C4-2B (cell line): ENCODE measurements at regions not wholly inside any gene's neighbourhood (a gene's known extent, or its start where the extent isn't known, plus 50 kb on each side); places are given as distances from the start of the nearest gene placed in this dataset.

Experiments
- ZFX ChIP-seq: fragments of 450-650 bp; IDR thresholded peaks from 2 replicates; pipeline ENCODE4 v1.6.1; 2017
- TF ChIP-seq, protein P1 (sequence below): fragments of 450-650 bp; conservative IDR thresholded peaks from 2 replicates; pipeline ENCODE4 v1.5.1; 2017; ENCODE audit warnings: mild to moderate bottlenecking

DNA sequence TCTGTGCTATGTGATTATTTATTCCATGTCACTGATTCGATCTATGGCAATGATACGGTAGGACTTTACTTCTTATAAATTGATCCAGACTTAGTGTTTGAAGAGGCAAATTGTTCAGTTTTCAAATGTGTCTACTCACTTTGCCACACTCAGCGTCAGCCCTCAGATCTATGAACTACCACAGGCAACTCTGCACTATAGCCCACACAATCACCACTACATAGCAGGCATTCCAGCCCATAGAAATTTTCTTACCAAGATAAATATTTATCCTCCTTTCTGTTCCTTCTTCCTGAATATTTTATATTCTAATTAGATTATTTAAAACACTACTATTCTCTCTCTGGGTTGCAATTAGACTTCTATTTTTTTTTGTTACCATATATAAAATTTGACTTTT, 776.1 kb downstream of the BRINP3 start:
- TF ChIP-seq, protein P1, sequence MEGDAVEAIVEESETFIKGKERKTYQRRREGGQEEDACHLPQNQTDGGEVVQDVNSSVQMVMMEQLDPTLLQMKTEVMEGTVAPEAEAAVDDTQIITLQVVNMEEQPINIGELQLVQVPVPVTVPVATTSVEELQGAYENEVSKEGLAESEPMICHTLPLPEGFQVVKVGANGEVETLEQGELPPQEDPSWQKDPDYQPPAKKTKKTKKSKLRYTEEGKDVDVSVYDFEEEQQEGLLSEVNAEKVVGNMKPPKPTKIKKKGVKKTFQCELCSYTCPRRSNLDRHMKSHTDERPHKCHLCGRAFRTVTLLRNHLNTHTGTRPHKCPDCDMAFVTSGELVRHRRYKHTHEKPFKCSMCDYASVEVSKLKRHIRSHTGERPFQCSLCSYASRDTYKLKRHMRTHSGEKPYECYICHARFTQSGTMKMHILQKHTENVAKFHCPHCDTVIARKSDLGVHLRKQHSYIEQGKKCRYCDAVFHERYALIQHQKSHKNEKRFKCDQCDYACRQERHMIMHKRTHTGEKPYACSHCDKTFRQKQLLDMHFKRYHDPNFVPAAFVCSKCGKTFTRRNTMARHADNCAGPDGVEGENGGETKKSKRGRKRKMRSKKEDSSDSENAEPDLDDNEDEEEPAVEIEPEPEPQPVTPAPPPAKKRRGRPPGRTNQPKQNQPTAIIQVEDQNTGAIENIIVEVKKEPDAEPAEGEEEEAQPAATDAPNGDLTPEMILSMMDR: no peak
- no peak for TF ChIP-seq ZFX
